ENCODE measurements at regions not wholly inside any gene's neighbourhood (a gene's known extent, or its start where the extent isn't known, plus 50 kb on each side); places are given as distances from the start of the nearest gene placed in this dataset.

- no peak overlapping the region for H3K27ac ChIP-seq (ENCODE audit: low read length)
- in situ Hi-C loops (cut with HindIII; ENCODE audit: low pct_unique_long_range_greater_than_20kb, low sequenced_read_pairs) (no loop called here), intact Hi-C loops (cut with micrococcal nuclease; ENCODE audit: unreplicated experiment) (no loop called here)
- ATAC-seq (peak; percentile 64), DNase-seq (ENCODE audit: low read depth, low spot score) (no peak)
- H3K4me3 ChIP-seq (ENCODE audit: low read depth in 2 of 2, low read length in 2 of 2): no peak overlapping the region
- H3K27me3 ChIP-seq (ENCODE audit: control insufficient read depth, insufficient read depth, low read length): no peaks in the 10 kb centered on the region
- H3K36me3 ChIP-seq (ENCODE audit: control insufficient read depth, insufficient read depth, low read length): no peaks in the 10 kb centered on the region
- no TSS peak for BruUV-seq (replicated peaks)
- TF ChIP-seq TCF7L2 (IDR thresholded peaks at IDR 0.05; ENCODE audit: low read depth, low read length): no peak
- TF ChIP-seq SIN3A (IDR thresholded peaks at IDR 0.05; ENCODE audit: borderline replicate concordance, insufficient read depth, low read depth, low read length): no peak
- no peak for TF ChIP-seq POLR2AphosphoS5 (IDR thresholded peaks at IDR 0.05; ENCODE audit: low read depth, low read length)
- TF ChIP-seq CTCF (IDR thresholded peaks at IDR 0.05): no peak
- TF ChIP-seq REST (IDR thresholded peaks at IDR 0.05; ENCODE audit: insufficient read depth in 1 of 2, low read depth in 2 of 2, low read length in 1 of 2): no peak
- H3K9me3 ChIP-seq (ENCODE audit: control insufficient read depth, insufficient read depth, low read depth, low read length): no peaks in the 10 kb centered on the region
- ChIA-PET CTCF (interaction anchor here (0.7 kb wide), 1 partner anchor 42 kb away, joined by 9 read pairs; no protein-coding TSS in a partner anchor), POLR2A (no interaction called here)
- H3K4me1 ChIP-seq (ENCODE audit: control insufficient read depth, insufficient read depth, low read length): no peaks in the 10 kb centered on the region
Measured at GRCh38 chr1:23627069-23627735, 64.4 kb upstream of the RPL11 start.

- DNase-seq (ENCODE audit: low read depth, low spot score) (no peak), ATAC-seq (no peak)
- Histone ChIP-seq H3K9me3 (ENCODE audit: control insufficient read depth, insufficient read depth, low read depth, low read length) (no peaks in the 10 kb centered on the region), H3K36me3 (ENCODE audit: control insufficient read depth, insufficient read depth, low read length) (no peaks in the 10 kb centered on the region), H3K27me3 (ENCODE audit: control insufficient read depth, insufficient read depth, low read length) (no peaks in the 10 kb centered on the region), H3K4me3 (ENCODE audit: low read depth in 2 of 2, low read length in 2 of 2) (no peak overlapping the region), H3K27ac (ENCODE audit: low read length) (no peak overlapping the region), H3K4me1 (ENCODE audit: control insufficient read depth, insufficient read depth, low read length) (no peaks in the 10 kb centered on the region)
- no peak for TF ChIP-seq POLR2AphosphoS5 (IDR thresholded peaks at IDR 0.05; ENCODE audit: low read depth, low read length)
- TF ChIP-seq CTCF (IDR thresholded peaks at IDR 0.05): no peak
- TF ChIP-seq REST (IDR thresholded peaks at IDR 0.05; ENCODE audit: insufficient read depth in 1 of 2, low read depth in 2 of 2, low read length in 1 of 2): no peak
- TF ChIP-seq TCF7L2 (IDR thresholded peaks at IDR 0.05; ENCODE audit: low read depth, low read length): no peak
- no peak for TF ChIP-seq SIN3A (IDR thresholded peaks at IDR 0.05; ENCODE audit: borderline replicate concordance, insufficient read depth, low read depth, low read length)
- ChIA-PET POLR2A (no interaction called here), CTCF (no interaction called here)
- no TSS peak for BruUV-seq (replicated peaks)
- intact Hi-C loops (cut with micrococcal nuclease; ENCODE audit: unreplicated experiment) (no loop called here), in situ Hi-C loops (cut with HindIII; ENCODE audit: low pct_unique_long_range_greater_than_20kb, low sequenced_read_pairs) (no loop called here)
Measured at GRCh38 chr1:23625929-23626535, 65.6 kb upstream of the RPL11 start.
